ENCODE measurements at regions not wholly inside any gene's neighbourhood (a gene's known extent, or its start where the extent isn't known, plus 50 kb on each side); places are given as distances from the start of the nearest gene placed in this dataset.

DNA sequence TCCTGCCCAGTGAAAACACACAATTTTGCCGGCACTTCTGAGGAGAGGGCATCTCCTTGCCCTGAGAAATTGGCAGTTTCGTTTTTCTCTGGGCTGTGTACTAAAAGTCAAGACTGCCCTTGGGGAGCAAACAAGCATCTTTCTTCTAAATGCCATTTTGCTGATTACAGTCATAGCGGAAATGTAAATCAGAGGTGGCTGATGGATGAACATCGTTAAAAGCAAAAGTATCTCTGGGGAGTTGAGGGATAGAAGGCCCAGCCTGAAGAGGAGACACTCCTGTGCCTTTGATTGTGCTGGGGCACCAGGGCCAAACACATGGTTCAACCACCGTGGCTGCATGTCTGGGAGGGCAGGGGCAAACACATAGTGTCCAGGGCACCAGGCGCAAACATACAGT, 49.8 kb downstream of the ABCC12 start:
- DNase-seq (ENCODE audit: low read depth): no peak
- TF ChIP-seq CTCF (conservative IDR thresholded peaks at IDR 0.05; ENCODE audit: low read depth, low read length): no peak
- no peak overlapping the region for H3K4me3 ChIP-seq (ENCODE audit: low read length)

DNA sequence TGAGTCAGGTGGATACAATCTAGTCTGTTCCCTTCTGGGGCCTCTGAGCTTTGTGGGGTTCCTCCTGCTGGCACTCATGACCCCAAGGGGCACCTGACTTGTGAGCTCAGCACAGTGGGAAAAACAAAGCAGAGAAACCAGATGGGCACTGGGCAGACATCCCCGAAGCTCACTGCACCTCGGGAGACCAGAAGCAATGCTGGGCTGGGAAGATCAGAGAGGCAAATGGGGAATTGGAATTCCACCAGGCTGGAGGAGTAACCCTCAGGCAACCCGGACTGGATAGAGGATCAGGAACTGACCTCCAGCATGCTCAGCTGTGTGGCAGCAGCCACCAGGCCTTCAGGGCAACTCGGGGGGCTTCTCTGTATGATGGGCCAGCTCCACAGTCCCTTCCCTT, 50.3 kb downstream of the ABCC12 start:
- no peak for DNase-seq (ENCODE audit: low read depth)
- no peak for TF ChIP-seq CTCF (conservative IDR thresholded peaks at IDR 0.05; ENCODE audit: low read depth, low read length)
- no peak overlapping the region for H3K4me3 ChIP-seq (ENCODE audit: low read length)

DNA sequence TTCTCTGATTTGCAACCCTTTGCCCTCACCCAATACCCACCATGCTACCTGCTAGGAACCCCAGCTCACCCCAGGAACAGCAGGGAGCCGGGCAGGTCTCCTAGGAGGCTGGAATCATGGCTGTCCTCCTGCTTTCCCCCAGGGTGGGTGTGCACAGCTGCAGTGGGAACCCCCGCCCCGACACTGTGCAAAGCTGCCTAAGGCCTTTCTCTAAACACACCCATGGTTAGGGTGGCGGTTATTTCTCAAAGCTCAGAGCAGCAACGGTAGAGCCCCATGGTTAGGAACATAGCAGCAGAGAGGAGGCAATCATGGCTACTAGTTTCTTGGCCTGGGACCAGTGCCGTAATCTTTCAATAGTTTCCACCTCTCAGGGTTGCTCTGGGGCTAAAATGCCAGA, 52.2 kb downstream of the ABCC12 start:
- H3K4me3 ChIP-seq (ENCODE audit: low read length): no peak overlapping the region
- no peak for DNase-seq (ENCODE audit: low read depth)
- TF ChIP-seq CTCF (conservative IDR thresholded peaks at IDR 0.05; ENCODE audit: low read depth, low read length): no peak

GRCh38 chr16:48102083-48103008, 53.4 kb downstream of the ABCC12 start:
- no peak for DNase-seq (ENCODE audit: low read depth)

DNA sequence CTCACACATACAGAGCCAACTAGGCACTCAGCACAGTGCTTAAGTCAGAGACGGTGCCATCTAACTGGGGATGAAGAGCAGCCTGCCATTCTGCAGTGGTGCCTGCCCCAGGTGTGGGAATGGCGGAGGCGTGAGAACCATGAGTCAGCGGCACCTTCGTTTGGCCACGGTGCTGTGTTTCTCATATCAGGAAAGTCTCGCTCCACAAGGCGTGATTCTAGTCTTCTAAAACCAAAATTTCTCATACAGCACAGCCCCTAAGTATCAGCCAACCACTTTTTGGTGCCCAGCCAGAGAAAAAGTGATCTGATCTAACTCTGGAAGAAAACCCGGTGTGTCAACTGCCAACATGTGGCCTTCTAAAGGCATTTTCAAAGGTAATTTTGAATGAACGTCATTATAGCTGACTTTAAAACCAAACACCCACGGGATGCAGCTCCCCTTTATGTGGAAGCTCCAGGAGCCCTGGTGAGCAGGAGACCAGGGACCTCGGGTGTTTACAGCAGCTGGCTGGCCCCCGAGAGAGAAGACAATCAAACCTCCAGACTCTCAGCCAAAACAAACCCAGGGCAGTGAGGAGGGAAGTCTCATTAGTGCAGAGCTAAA, 54.6 kb downstream of the ABCC12 start:
- DNase-seq (ENCODE audit: low read depth): no peak

More at GRCh38 chr16:48102083-48103008, 53.4 kb downstream of the ABCC12 start:
- no peak overlapping the region for H3K4me3 ChIP-seq (ENCODE audit: low read length)
- TF ChIP-seq CTCF (conservative IDR thresholded peaks at IDR 0.05; ENCODE audit: low read depth, low read length): no peak

DNA sequence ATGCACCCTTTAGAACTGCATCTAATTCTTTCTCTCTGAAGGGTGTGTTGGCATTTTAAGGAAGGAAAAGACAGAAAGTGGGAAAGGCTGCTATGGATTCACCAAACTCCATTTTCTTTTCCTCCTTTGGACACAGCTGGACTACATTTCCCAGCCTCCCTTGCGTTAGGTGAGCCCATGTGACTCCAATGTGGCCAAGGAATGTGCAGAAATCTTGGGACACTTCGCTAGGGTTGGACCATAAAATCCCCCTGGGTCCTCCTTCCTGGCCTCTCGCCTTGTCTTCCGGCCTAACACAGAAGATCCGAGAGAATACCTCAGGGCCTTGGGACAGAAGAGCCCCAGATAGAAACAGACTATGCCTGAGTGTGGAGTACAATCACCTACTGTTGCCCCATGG, 56.3 kb downstream of the ABCC12 start:
- TF ChIP-seq CTCF (conservative IDR thresholded peaks at IDR 0.05; ENCODE audit: low read depth, low read length): no peak
- no peak for DNase-seq (ENCODE audit: low read depth)
- no peak overlapping the region for H3K4me3 ChIP-seq (ENCODE audit: low read length)

More for the DNA sequence above, 54.6 kb downstream of the ABCC12 start:
- no peak for TF ChIP-seq CTCF (conservative IDR thresholded peaks at IDR 0.05; ENCODE audit: low read depth, low read length)
- no peak overlapping the region for H3K4me3 ChIP-seq (ENCODE audit: low read length)
